GM23338 (cell line): ENCODE measurements at regions not wholly inside any gene's neighbourhood (a gene's known extent, or its start where the extent isn't known, plus 50 kb on each side); places are given as distances from the start of the nearest gene placed in this dataset.

ENCODE experiments used
- ATAC-seq: fragments of 200-7000 bp; cut with Tn5 transposase; 3 replicates; pipeline ENCODE4 v1.9.1; 2020
- DNase-seq: peaks from one replicate; pipeline ENCODE4 v3.0.0-alpha.2; 2015; ENCODE audit warnings: low spot score
- H2AFZ ChIP-seq: fragments of 200-600 bp; sonication (generic); 2 replicates; pipeline ENCODE4 v1.8.0; 2016; ENCODE audit warnings: antibody characterized with exemption, mild to moderate bottlenecking, moderate library complexity
- H3F3A ChIP-seq: fragments of 200-600 bp; sonication (generic); replicated peaks from 2 replicates; pipeline ENCODE4 v1.8.0; 2017; ENCODE audit warnings: antibody characterized with exemption, mixed run types, low read depth
- H3K27ac ChIP-seq: fragments of 200-600 bp; sonication (generic); 2 replicates; pipeline ENCODE4 v1.6.1; 2016; ENCODE audit warnings: low read depth
- H3K27me3 ChIP-seq: fragments of 200-600 bp; sonication (generic); 2 replicates; pipeline ENCODE4 v1.8.0; 2016; ENCODE audit warnings: mild to moderate bottlenecking, mixed run types, moderate library complexity; ENCODE audit not compliant: insufficient read depth
- H3K36me3 ChIP-seq: fragments of 200-600 bp; sonication (generic); 2 replicates; pipeline ENCODE4 v1.8.0; 2016; ENCODE audit warnings: mild to moderate bottlenecking; ENCODE audit not compliant: insufficient read depth
- H3K4me1 ChIP-seq: fragments of 200-600 bp; sonication (generic); 2 replicates; pipeline ENCODE4 v1.8.0; 2016; ENCODE audit warnings: mild to moderate bottlenecking, moderate library complexity; ENCODE audit not compliant: insufficient read depth
- H3K4me2 ChIP-seq: fragments of 200-600 bp; sonication (generic); 2 replicates; pipeline ENCODE4 v1.7.1; 2017; ENCODE audit warnings: mixed run types
- H3K4me3 ChIP-seq: fragments of 200-600 bp; sonication (generic); 2 replicates; pipeline ENCODE4 v1.6.1; 2016; ENCODE audit warnings: mixed run types
- H3K79me2 ChIP-seq: fragments of 200-600 bp; sonication (generic); replicated peaks from 2 replicates; pipeline ENCODE4 v1.8.0; 2017; ENCODE audit warnings: mild to moderate bottlenecking; ENCODE audit not compliant: insufficient read depth
- H3K9me2 ChIP-seq: fragments of 200-600 bp; sonication (generic); 2 replicates; pipeline ENCODE4 v1.8.0; 2017; ENCODE audit not compliant: insufficient read depth
- H4K20me1 ChIP-seq: fragments of 200-600 bp; sonication (generic); replicated peaks from 2 replicates; pipeline ENCODE4 v1.8.0; 2017; ENCODE audit warnings: mild to moderate bottlenecking; ENCODE audit not compliant: insufficient read depth
- H3K27ac Mint-ChIP-seq: 2 replicates; pipeline ENCODE4 v1.8.0; 2020; ENCODE audit warnings: inconsistent platforms, mild to moderate bottlenecking, moderate library complexity, mixed read lengths
- H3K27me3 Mint-ChIP-seq: 3 replicates; pipeline ENCODE4 v1.8.0; 2022; ENCODE audit warnings: low read depth, mild to moderate bottlenecking, moderate library complexity, mixed read lengths, inconsistent platforms; ENCODE audit not compliant: insufficient read depth, poor library complexity
- H3K36me3 Mint-ChIP-seq: 3 replicates; pipeline ENCODE4 v1.8.0; 2021; ENCODE audit warnings: low read depth, mild to moderate bottlenecking, inconsistent platforms, moderate library complexity, mixed read lengths
- H3K4me1 Mint-ChIP-seq: 3 replicates; pipeline ENCODE4 v1.8.0; 2020; ENCODE audit warnings: mild to moderate bottlenecking, inconsistent platforms, mixed read lengths
- H3K4me3 Mint-ChIP-seq: 3 replicates; pipeline ENCODE4 v1.8.0; 2021; ENCODE audit warnings: moderate library complexity, mild to moderate bottlenecking, inconsistent platforms, mixed read lengths
- H3K9me3 Mint-ChIP-seq: 3 replicates; pipeline ENCODE4 v1.8.0; 2020; ENCODE audit warnings: moderate library complexity, mild to moderate bottlenecking, inconsistent platforms, mixed read lengths
- CREB1 ChIP-seq: fragments of 250-450 bp; sonication (Bioruptor Pico); IDR thresholded peaks from 2 replicates; pipeline ENCODE4 v1.5.0; 2020; ENCODE audit warnings: low read depth, mild to moderate bottlenecking, moderate library complexity
- CTCF ChIP-seq, 2 experiments: fragments of 200-600 bp in 1 of 2; sonication (generic) in 1 of 2; conservative IDR thresholded peaks; 2 replicates each; pipeline versions ENCODE4 v1.5.1 to v1.6.1; 2016 to 2017; ENCODE audit warnings: antibody characterized with exemption in 2 of 2, low read depth in 2 of 2, mild to moderate bottlenecking in 2 of 2, moderate library complexity in 1 of 2
- ETS1 ChIP-seq: IDR thresholded peaks from 2 replicates; pipeline ENCODE4 v1.6.1; 2016; ENCODE audit warnings: antibody characterized with exemption
- EZH2 ChIP-seq: fragments of 200-600 bp; sonication (generic); IDR thresholded peaks from one replicate; pipeline ENCODE4 v1.8.0; 2017; ENCODE audit warnings: antibody characterized with exemption, mild to moderate bottlenecking, low read depth; ENCODE audit not compliant: unreplicated experiment
- EZH2phosphoT487 ChIP-seq: fragments of 200-600 bp; sonication (generic); IDR thresholded peaks from one replicate; pipeline ENCODE4 v1.8.1; 2018; ENCODE audit warnings: antibody characterized with exemption; ENCODE audit not compliant: unreplicated experiment
- JUNB ChIP-seq: IDR thresholded peaks from one replicate; pipeline ENCODE4 v1.6.1; 2016; ENCODE audit warnings: antibody characterized with exemption; ENCODE audit not compliant: unreplicated experiment
- NANOG ChIP-seq: IDR thresholded peaks from 2 replicates; pipeline ENCODE4 v1.6.1; 2016; ENCODE audit warnings: antibody characterized with exemption, borderline replicate concordance
- POLR2AphosphoS5 ChIP-seq: IDR thresholded peaks from 2 replicates; pipeline ENCODE4 v1.6.1; 2016; ENCODE audit warnings: antibody characterized with exemption, low read depth
- REST ChIP-seq: IDR thresholded peaks from one replicate; pipeline ENCODE4 v1.6.1; 2018; ENCODE audit warnings: antibody characterized with exemption; ENCODE audit not compliant: unreplicated experiment
- STAT1 ChIP-seq: IDR thresholded peaks from one replicate; pipeline ENCODE4 v1.6.1; 2016; ENCODE audit warnings: antibody characterized with exemption; ENCODE audit not compliant: unreplicated experiment
- ZNF114 ChIP-seq: fragments of 250-450 bp; sonication (Bioruptor Pico); IDR thresholded peaks from 2 replicates; pipeline ENCODE4 v1.5.0; 2020; ENCODE audit warnings: mild to moderate bottlenecking, moderate library complexity
- ZNF331 ChIP-seq: fragments of 250-450 bp; sonication (Bioruptor Pico); IDR thresholded peaks from 2 replicates; pipeline ENCODE4 v1.5.0; 2020; ENCODE audit warnings: low read depth, mild to moderate bottlenecking, moderate library complexity
- ZNF462 ChIP-seq: fragments of 250-450 bp; sonication (Bioruptor Pico); IDR thresholded peaks from 2 replicates; pipeline ENCODE4 v1.5.0; 2020; ENCODE audit warnings: mild to moderate bottlenecking, moderate library complexity

- no peaks in the 10 kb centered on the region for H3K79me2 ChIP-seq
- no peaks in the 10 kb centered on the region for H3F3A ChIP-seq
- no peak for ATAC-seq
- no peak for TF ChIP-seq CREB1 (CRISPR knock-in tag)
- TF ChIP-seq ZNF462, result no peak
- TF ChIP-seq NANOG, result no peak
- no peak for TF ChIP-seq CTCF (conservative IDR thresholded peaks at IDR 0.05; ENCODE audit: low read depth in 2 of 2)
- TF ChIP-seq ETS1, result no peak
- no peak for TF ChIP-seq EZH2
- no peak for TF ChIP-seq ZNF331
- TF ChIP-seq ZNF114 (CRISPR knock-in tag), result no peak
- no peak for TF ChIP-seq POLR2AphosphoS5
- TF ChIP-seq JUNB, result no peak
- no peak for TF ChIP-seq EZH2phosphoT487
- TF ChIP-seq REST, result no peak
- no peak for TF ChIP-seq STAT1
- H4K20me1 ChIP-seq, result no peaks in the 10 kb centered on the region
- Mint-ChIP-seq H3K9me3 (no peaks in the 10 kb centered on the region), H3K4me3 (no peak overlapping the region), H3K36me3 (no peaks in the 10 kb centered on the region), H3K27me3 (no peaks in the 10 kb centered on the region), H3K27ac (no peak overlapping the region), H3K4me1 (no peaks in the 10 kb centered on the region)
- no peaks in the 10 kb centered on the region for H3K36me3 ChIP-seq
- no peak for DNase-seq
- H3K4me1 ChIP-seq, result no peaks in the 10 kb centered on the region
- no peaks in the 10 kb centered on the region for H3K9me2 ChIP-seq
- no peaks in the 10 kb centered on the region for H3K27me3 ChIP-seq
- no peak overlapping the region for H3K4me2 ChIP-seq
- H3K27ac ChIP-seq, result no peak overlapping the region
- H3K4me3 ChIP-seq, result no peak overlapping the region
- no peak overlapping the region for H2AFZ ChIP-seq
Measured at GRCh38 chr6:56003616-56004015, 128.2 kb upstream of the BMP5 start.
